ENCODE measurements at regions not wholly inside any gene's neighbourhood (a gene's known extent, or its start where the extent isn't known, plus 50 kb on each side); places are given as distances from the start of the nearest gene placed in this dataset.

DNA sequence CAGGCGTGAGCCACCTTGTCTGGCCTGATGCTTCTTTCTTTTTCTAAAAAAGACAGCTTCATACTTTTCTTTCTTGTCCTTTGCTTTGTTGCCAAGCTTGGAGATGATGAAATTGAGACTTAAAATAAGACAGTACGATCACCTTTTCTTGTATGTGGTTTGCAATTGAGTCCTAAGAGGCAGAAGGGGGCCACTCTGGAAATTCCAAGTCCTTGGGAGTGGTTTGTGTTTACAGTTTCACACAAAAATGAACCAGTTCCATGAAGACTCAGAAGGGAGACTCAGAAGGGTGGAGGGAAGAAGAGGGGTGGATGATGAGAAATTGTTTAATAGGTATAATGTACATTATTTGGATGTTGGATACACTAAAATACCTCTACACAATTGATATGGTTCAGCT lies 70.7 kb upstream of the TNS3 start:
- TF ChIP-seq EZH2phosphoT487 (IDR thresholded peaks at IDR 0.05; ENCODE audit: low read depth) = no peak
- TF ChIP-seq, protein P1, sequence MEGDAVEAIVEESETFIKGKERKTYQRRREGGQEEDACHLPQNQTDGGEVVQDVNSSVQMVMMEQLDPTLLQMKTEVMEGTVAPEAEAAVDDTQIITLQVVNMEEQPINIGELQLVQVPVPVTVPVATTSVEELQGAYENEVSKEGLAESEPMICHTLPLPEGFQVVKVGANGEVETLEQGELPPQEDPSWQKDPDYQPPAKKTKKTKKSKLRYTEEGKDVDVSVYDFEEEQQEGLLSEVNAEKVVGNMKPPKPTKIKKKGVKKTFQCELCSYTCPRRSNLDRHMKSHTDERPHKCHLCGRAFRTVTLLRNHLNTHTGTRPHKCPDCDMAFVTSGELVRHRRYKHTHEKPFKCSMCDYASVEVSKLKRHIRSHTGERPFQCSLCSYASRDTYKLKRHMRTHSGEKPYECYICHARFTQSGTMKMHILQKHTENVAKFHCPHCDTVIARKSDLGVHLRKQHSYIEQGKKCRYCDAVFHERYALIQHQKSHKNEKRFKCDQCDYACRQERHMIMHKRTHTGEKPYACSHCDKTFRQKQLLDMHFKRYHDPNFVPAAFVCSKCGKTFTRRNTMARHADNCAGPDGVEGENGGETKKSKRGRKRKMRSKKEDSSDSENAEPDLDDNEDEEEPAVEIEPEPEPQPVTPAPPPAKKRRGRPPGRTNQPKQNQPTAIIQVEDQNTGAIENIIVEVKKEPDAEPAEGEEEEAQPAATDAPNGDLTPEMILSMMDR (IDR thresholded peaks at IDR 0.05; ENCODE audit: low read depth, low read length) = no peak
